ENCODE measurements at regions not wholly inside any gene's neighbourhood (a gene's known extent, or its start where the extent isn't known, plus 50 kb on each side); places are given as distances from the start of the nearest gene placed in this dataset.

DNA sequence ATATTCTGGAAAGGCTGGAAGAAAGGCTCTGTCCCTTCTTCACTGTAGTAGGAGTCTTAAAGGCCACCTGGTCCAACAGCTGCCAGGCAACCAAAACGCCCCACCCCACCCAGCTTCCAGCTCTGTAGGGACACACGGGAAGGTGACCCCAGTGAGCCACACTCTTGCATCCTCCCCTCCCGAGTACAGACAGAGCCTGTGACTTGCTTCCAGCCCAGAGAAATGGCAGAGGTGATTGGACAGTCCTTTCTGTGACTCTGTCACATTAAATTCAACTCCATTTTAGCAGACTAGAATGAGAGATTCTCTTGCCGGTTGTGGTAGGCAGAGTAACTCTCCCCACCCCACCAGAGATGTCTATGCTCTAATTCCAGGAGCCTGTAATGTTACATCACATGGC is 226.2 kb upstream of the ARID1B start:
- Histone ChIP-seq H3K4me1 (no peaks in the 10 kb centered on the region), H3K36me3 (no peaks in the 10 kb centered on the region), H3K9me3 (no peaks in the 10 kb centered on the region), H3K4me3 (no peak overlapping the region), H3K27me3 (no peaks in the 10 kb centered on the region), H3K27ac (no peak overlapping the region)
- in situ Hi-C loops (cut with MboI; ENCODE audit: low pct_ligation_motif_present in 1 of 4, low pct_unique_long_range_greater_than_20kb in 1 of 4, low sequenced_read_pairs in 3 of 4), result loop anchor here (25.0 kb wide), 4 partner anchors 211 to 1214 kb away; no protein-coding TSS in a partner anchor
- no peak for DNase-seq
- 77 to 83% methylated on average over 1 to 4 of the region's 4 CpGs for WGBS, 2 donors (ENCODE audit: low coverage in 1 of 2)
- TF ChIP-seq EP300 (IDR thresholded peaks at IDR 0.05; ENCODE audit: low read depth) (no peak), POLR2AphosphoS5 (IDR thresholded peaks at IDR 0.05) (no peak), POLR2A (IDR thresholded peaks at IDR 0.05) (no peak)
- TF ChIP-seq, protein P1, sequence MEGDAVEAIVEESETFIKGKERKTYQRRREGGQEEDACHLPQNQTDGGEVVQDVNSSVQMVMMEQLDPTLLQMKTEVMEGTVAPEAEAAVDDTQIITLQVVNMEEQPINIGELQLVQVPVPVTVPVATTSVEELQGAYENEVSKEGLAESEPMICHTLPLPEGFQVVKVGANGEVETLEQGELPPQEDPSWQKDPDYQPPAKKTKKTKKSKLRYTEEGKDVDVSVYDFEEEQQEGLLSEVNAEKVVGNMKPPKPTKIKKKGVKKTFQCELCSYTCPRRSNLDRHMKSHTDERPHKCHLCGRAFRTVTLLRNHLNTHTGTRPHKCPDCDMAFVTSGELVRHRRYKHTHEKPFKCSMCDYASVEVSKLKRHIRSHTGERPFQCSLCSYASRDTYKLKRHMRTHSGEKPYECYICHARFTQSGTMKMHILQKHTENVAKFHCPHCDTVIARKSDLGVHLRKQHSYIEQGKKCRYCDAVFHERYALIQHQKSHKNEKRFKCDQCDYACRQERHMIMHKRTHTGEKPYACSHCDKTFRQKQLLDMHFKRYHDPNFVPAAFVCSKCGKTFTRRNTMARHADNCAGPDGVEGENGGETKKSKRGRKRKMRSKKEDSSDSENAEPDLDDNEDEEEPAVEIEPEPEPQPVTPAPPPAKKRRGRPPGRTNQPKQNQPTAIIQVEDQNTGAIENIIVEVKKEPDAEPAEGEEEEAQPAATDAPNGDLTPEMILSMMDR (IDR thresholded peaks at IDR 0.05), result no peak
- intact Hi-C loops (cut with DNase I; ENCODE audit: low total_unique reads), result no loop called here

DNA sequence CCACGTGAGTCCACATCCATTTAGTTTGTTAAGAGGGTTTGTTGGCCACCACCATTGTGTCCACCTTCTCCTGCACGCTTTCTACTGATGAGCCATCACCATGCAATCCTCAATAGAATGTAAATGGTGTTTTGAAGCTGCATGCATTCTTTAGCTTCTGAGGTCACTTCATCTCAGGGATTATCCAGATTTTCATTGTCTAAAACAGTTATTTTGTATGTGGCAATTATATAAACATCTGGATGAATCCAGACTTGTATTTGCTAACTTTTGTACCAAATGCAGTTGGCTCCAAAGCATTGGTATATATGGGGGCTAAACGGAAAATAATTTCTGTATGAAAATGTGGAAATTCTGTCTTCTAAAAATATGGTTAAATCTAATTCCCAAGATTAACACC is 231.2 kb upstream of the ARID1B start:
- no peak overlapping the region for H3K27ac ChIP-seq
- no peaks in the 10 kb centered on the region for H3K36me3 ChIP-seq
- in situ Hi-C loops (cut with MboI; ENCODE audit: low pct_ligation_motif_present in 1 of 4, low pct_unique_long_range_greater_than_20kb in 1 of 4, low sequenced_read_pairs in 3 of 4), result no loop called here
- TF ChIP-seq POLR2A (IDR thresholded peaks at IDR 0.05), result no peak
- no peak for TF ChIP-seq POLR2AphosphoS5 (IDR thresholded peaks at IDR 0.05)
- TF ChIP-seq EP300 (IDR thresholded peaks at IDR 0.05; ENCODE audit: low read depth), result no peak
- TF ChIP-seq, protein P1 (IDR thresholded peaks at IDR 0.05), result no peak
- H3K4me1 ChIP-seq, result no peaks in the 10 kb centered on the region
- intact Hi-C loops (cut with DNase I; ENCODE audit: low total_unique reads), result no loop called here
- no peak for DNase-seq
- WGBS, 2 donors (ENCODE audit: low coverage in 1 of 2), result 66 to 83% methylated on average over 3 of the region's 3 CpGs
- H3K9me3 ChIP-seq, result no peaks in the 10 kb centered on the region
- no peak overlapping the region for H3K4me3 ChIP-seq
- H3K27me3 ChIP-seq, result no peaks in the 10 kb centered on the region

DNA sequence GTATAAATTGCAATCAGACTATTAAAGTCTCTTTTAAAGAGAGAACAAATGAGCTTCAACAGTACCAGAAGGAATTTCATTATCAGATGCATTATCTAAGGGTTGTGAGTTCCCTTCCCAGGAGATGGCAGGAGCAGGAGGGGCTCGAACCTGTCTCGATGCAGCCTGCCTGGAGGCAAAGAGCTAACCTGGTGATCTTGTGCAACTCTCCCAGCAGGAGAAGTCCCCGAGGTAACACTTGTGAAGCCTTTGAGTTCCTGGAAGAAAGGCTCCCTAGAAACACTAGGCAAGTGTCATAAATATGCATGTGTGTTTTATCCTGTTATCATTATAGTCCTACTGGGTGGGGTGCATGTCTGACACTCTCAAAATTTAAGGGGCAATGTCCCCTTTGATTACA is 232.2 kb upstream of the ARID1B start:
- TF ChIP-seq POLR2AphosphoS5 (IDR thresholded peaks at IDR 0.05) (no peak), EP300 (IDR thresholded peaks at IDR 0.05; ENCODE audit: low read depth) (no peak), POLR2A (IDR thresholded peaks at IDR 0.05) (no peak)
- TF ChIP-seq, protein P1 (IDR thresholded peaks at IDR 0.05), result no peak
- H3K27me3 ChIP-seq, result no peaks in the 10 kb centered on the region
- WGBS, 2 donors (ENCODE audit: low coverage in 1 of 2), result 58 to 92% methylated on average over 2 to 3 of the region's 3 CpGs
- in situ Hi-C loops (cut with MboI; ENCODE audit: low pct_ligation_motif_present in 1 of 4, low pct_unique_long_range_greater_than_20kb in 1 of 4, low sequenced_read_pairs in 3 of 4), result no loop called here
- no peaks in the 10 kb centered on the region for H3K36me3 ChIP-seq
- no peaks in the 10 kb centered on the region for H3K4me1 ChIP-seq
- H3K4me3 ChIP-seq, result no peak overlapping the region
- H3K9me3 ChIP-seq, result no peaks in the 10 kb centered on the region
- H3K27ac ChIP-seq, result no peak overlapping the region
- intact Hi-C loops (cut with DNase I; ENCODE audit: low total_unique reads), result no loop called here
- DNase-seq, result no peak

DNA sequence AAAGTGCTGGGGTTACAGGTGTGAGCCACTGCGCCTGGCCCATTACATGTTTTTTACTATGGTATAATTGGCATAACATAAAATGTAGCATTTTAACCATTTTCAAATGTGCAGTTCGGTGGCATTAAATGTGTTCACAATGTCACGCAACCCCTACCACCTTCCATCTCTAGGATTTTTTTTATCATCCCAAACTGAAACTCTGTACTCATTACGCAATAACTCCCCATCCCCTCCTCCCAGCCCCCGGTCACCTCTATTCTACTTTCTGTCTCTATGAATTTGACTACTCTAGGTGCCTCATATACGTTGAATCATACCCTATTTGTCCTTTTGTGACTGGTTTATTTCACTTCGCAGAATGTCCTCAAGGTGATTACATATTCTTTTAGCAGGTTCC is 233.1 kb upstream of the ARID1B start:
- H3K4me1 ChIP-seq, result no peaks in the 10 kb centered on the region
- H3K36me3 ChIP-seq, result no peaks in the 10 kb centered on the region
- no peak for DNase-seq
- no peak overlapping the region for H3K4me3 ChIP-seq
- H3K9me3 ChIP-seq, result no peaks in the 10 kb centered on the region
- no peaks in the 10 kb centered on the region for H3K27me3 ChIP-seq
- TF ChIP-seq, protein P1 (IDR thresholded peaks at IDR 0.05), result no peak
- TF ChIP-seq POLR2A (IDR thresholded peaks at IDR 0.05) (no peak), EP300 (IDR thresholded peaks at IDR 0.05; ENCODE audit: low read depth) (no peak), POLR2AphosphoS5 (IDR thresholded peaks at IDR 0.05) (no peak)
- no peak overlapping the region for H3K27ac ChIP-seq
- in situ Hi-C loops (cut with MboI; ENCODE audit: low pct_ligation_motif_present in 1 of 4, low pct_unique_long_range_greater_than_20kb in 1 of 4, low sequenced_read_pairs in 3 of 4) (no loop called here), intact Hi-C loops (cut with DNase I; ENCODE audit: low total_unique reads) (no loop called here)
- WGBS, 2 donors (ENCODE audit: low coverage in 1 of 2), result 75 to 79% methylated on average over 4 to 7 of the region's 7 CpGs
